CD4-positive, alpha-beta memory T cell (primary cell): ENCODE measurements at regions not wholly inside any gene's neighbourhood (a gene's known extent, or its start where the extent isn't known, plus 50 kb on each side); places are given as distances from the start of the nearest gene placed in this dataset.
"Not testable (repeated sequence)": the region's sequence is repeated elsewhere in the genome, so short reads cannot be mapped to it uniquely, and the experiment has no call there.

ENCODE experiments used
- CTCF ChIA-PET: fragments of 350-600 bp; sonication (Branson Sonifier 250); formaldehyde crosslinking; loops from one replicate; lab custom pipeline; 2021; ENCODE audit warnings: inconsistent platforms; ENCODE audit not compliant: partially characterized antibody; lab: Charles Lee
- POLR2A ChIA-PET: fragments of 350-600 bp; sonication (Branson Sonifier 250); formaldehyde crosslinking; loops from one replicate; lab custom pipeline; 2021; ENCODE audit not compliant: partially characterized antibody; lab: Charles Lee
- DNase-seq, 5 donors: peaks; one replicate each; pipeline versions ENCODE4 v3.0.0 to v3.0.0-alpha.2; 2020 to 2022; ENCODE audit warnings: mixed read lengths in 1 of 5
- H3K27ac ChIP-seq: one replicate; pipeline ENCODE4 v1.7.0; 2013; ENCODE audit warnings: low read depth, low read length
- H3K27me3 ChIP-seq: 2 replicates; pipeline ENCODE4 v1.7.0; 2013; ENCODE audit warnings: mild to moderate bottlenecking, low read length, moderate library complexity; ENCODE audit not compliant: insufficient read depth
- H3K36me3 ChIP-seq: 2 replicates; pipeline ENCODE4 v1.7.0; 2013; ENCODE audit warnings: mild to moderate bottlenecking, low read length, moderate library complexity; ENCODE audit not compliant: insufficient read depth
- H3K4me1 ChIP-seq: 2 replicates; pipeline ENCODE4 v1.7.0; 2013; ENCODE audit warnings: mild to moderate bottlenecking, low read length, moderate library complexity; ENCODE audit not compliant: insufficient read depth
- H3K4me3 ChIP-seq, 2 donors: one replicate each; pipeline ENCODE4 v1.7.0; 2013; ENCODE audit warnings: low read length in 2 of 2, mild to moderate bottlenecking in 1 of 2
- H3K9me3 ChIP-seq, 2 donors: one replicate each; pipeline ENCODE4 v1.7.0; 2013; ENCODE audit warnings: low read length in 2 of 2, control low read depth in 1 of 2; ENCODE audit not compliant: control insufficient read depth in 1 of 2
- H3K27ac Mint-ChIP-seq, 7 donors: one replicate each; pipeline ENCODE4 v1.8.0; 2020 to 2021; ENCODE audit warnings: mixed read lengths in 7 of 7, mild to moderate bottlenecking in 6 of 7, inconsistent platforms in 3 of 7, moderate library complexity in 3 of 7
- H3K27me3 Mint-ChIP-seq, 2 donors: one replicate each; pipeline ENCODE4 v1.8.0; 2020 to 2021; ENCODE audit warnings: mixed read lengths in 2 of 2
- H3K36me3 Mint-ChIP-seq, 2 donors: one replicate each; pipeline ENCODE4 v1.8.0; 2020 to 2021; ENCODE audit warnings: mixed read lengths in 2 of 2, inconsistent platforms in 1 of 2, mild to moderate bottlenecking in 1 of 2
- H3K4me1 Mint-ChIP-seq, 4 donors: one replicate each; pipeline ENCODE4 v1.8.0; 2020 to 2021; ENCODE audit warnings: mixed read lengths in 4 of 4, mild to moderate bottlenecking in 1 of 4
- H3K4me3 Mint-ChIP-seq, 8 donors: one replicate each; pipeline ENCODE4 v1.8.0; 2020 to 2021; ENCODE audit warnings: mixed read lengths in 8 of 8, mild to moderate bottlenecking in 7 of 8, moderate library complexity in 6 of 8, inconsistent platforms in 3 of 8
- H3K9me3 Mint-ChIP-seq, 8 donors: one replicate each; pipeline ENCODE4 v1.8.0; 2020 to 2021; ENCODE audit warnings: mixed read lengths in 8 of 8, mild to moderate bottlenecking in 5 of 8, inconsistent platforms in 3 of 8, moderate library complexity in 1 of 8
- intact Hi-C: fragments of 100-400 bp; cut with micrococcal nuclease; formaldehyde crosslinking; loops from one replicate; pipeline ENCODE4 v1.15.1; 2023

GRCh38 chr2:196520605-196521004, 118.9 kb upstream of the CCDC150 start:
- Mint-ChIP-seq H3K27me3 (peaks cover 3% of the 10 kb centered on the region in 2 donors), H3K27ac (no peak overlapping the region), H3K4me1 (no peaks in the 10 kb centered on the region), H3K4me3 (no peak overlapping the region), H3K36me3 (no peaks in the 10 kb centered on the region), H3K9me3 (peaks cover 0 to 4% (median 0%) of the 10 kb centered on the region in 8 donors)
- ChIA-PET CTCF (no interaction called here), POLR2A (no interaction called here)
- no peaks in the 10 kb centered on the region for H3K36me3 ChIP-seq
- H3K4me1 ChIP-seq, result no peaks in the 10 kb centered on the region
- H3K27me3 ChIP-seq, result no peaks in the 10 kb centered on the region
- H3K27ac ChIP-seq, result no peak overlapping the region
- intact Hi-C loops, result no loop called here
- no peak overlapping the region for H3K4me3 ChIP-seq
- no peak for DNase-seq
- no peaks in the 10 kb centered on the region for H3K9me3 ChIP-seq

- CTCF ChIA-PET, H3K4me1 ChIP-seq, H3K4me1 Mint-ChIP-seq, H3K27me3 ChIP-seq, intact Hi-C loops, H3K9me3 Mint-ChIP-seq, POLR2A ChIA-PET, H3K4me3 Mint-ChIP-seq, DNase-seq, H3K27ac ChIP-seq, H3K36me3 Mint-ChIP-seq, H3K4me3 ChIP-seq, H3K27me3 Mint-ChIP-seq, H3K36me3 ChIP-seq, H3K9me3 ChIP-seq, H3K27ac Mint-ChIP-seq: not testable (repeated sequence)
Observed at GRCh38 chr2:196526981-196527725, 112.4 kb upstream of the CCDC150 start.

GRCh38 chr2:196528486-196529223, 110.9 kb upstream of the CCDC150 start:
- Histone ChIP-seq H3K27me3 (no peaks in the 10 kb centered on the region), H3K4me1 (no peaks in the 10 kb centered on the region), H3K27ac (no peak overlapping the region), H3K4me3 (no peak overlapping the region), H3K9me3 (no peaks in the 10 kb centered on the region), H3K36me3 (no peaks in the 10 kb centered on the region)
- H3K4me1 Mint-ChIP-seq, result no peaks in the 10 kb centered on the region
- no peak overlapping the region for H3K4me3 Mint-ChIP-seq
- no peaks in the 10 kb centered on the region for H3K36me3 Mint-ChIP-seq
- intact Hi-C loops, result no loop called here
- H3K27me3 Mint-ChIP-seq, result peaks cover 4 to 7% of the 10 kb centered on the region in 2 donors
- ChIA-PET POLR2A (no interaction called here), CTCF (no interaction called here)
- no peak for DNase-seq
- no peak overlapping the region for H3K27ac Mint-ChIP-seq
- H3K9me3 Mint-ChIP-seq, result peaks cover 0 to 4% (median under 1%) of the 10 kb centered on the region in 8 donors

- Mint-ChIP-seq H3K36me3 (no peaks in the 10 kb centered on the region), H3K27ac (no peak overlapping the region), H3K4me1 (no peaks in the 10 kb centered on the region), H3K27me3 (peaks cover 4 to 9% of the 10 kb centered on the region in 2 donors), H3K4me3 (no peak overlapping the region), H3K9me3 (peaks cover 0 to 4% (median under 1%) of the 10 kb centered on the region in 8 donors)
- intact Hi-C loops, result no loop called here
- Histone ChIP-seq H3K27me3 (no peaks in the 10 kb centered on the region), H3K4me1 (no peaks in the 10 kb centered on the region), H3K9me3 (no peaks in the 10 kb centered on the region), H3K27ac (no peak overlapping the region), H3K4me3 (no peak overlapping the region), H3K36me3 (no peaks in the 10 kb centered on the region)
- ChIA-PET POLR2A (no interaction called here), CTCF (no interaction called here)
- DNase-seq, result no peak
Observed at GRCh38 chr2:196530910-196531309, 108.6 kb upstream of the CCDC150 start.

GRCh38 chr2:196533772-196534397, 105.6 kb upstream of the CCDC150 start:
- H3K36me3 ChIP-seq, result no peaks in the 10 kb centered on the region
- CTCF ChIA-PET, result no interaction called here
- POLR2A ChIA-PET, result no interaction called here
- Mint-ChIP-seq H3K36me3 (no peaks in the 10 kb centered on the region), H3K4me3 (no peak overlapping the region), H3K9me3 (peaks cover 0 to 4% (median 0%) of the 10 kb centered on the region in 8 donors), H3K4me1 (no peaks in the 10 kb centered on the region), H3K27me3 (peaks cover 4 to 8% of the 10 kb centered on the region in 2 donors), H3K27ac (no peak overlapping the region)
- no peaks in the 10 kb centered on the region for H3K9me3 ChIP-seq
- H3K4me3 ChIP-seq, result no peak overlapping the region
- H3K27ac ChIP-seq, result no peak overlapping the region
- H3K4me1 ChIP-seq, result no peaks in the 10 kb centered on the region
- DNase-seq, result no peak
- intact Hi-C loops, result no loop called here
- no peaks in the 10 kb centered on the region for H3K27me3 ChIP-seq

- no peak overlapping the region for H3K27ac Mint-ChIP-seq
- H3K27me3 Mint-ChIP-seq, result peaks cover 4 to 8% of the 10 kb centered on the region in 2 donors
- no peaks in the 10 kb centered on the region for H3K36me3 Mint-ChIP-seq
- no peak for DNase-seq
- H3K4me3 Mint-ChIP-seq, result no peak overlapping the region
- H3K9me3 Mint-ChIP-seq, result peaks cover 0 to 4% (median 0%) of the 10 kb centered on the region in 8 donors
- H3K27ac ChIP-seq, result no peak overlapping the region
- intact Hi-C loops, result no loop called here
- H3K36me3 ChIP-seq, result no peaks in the 10 kb centered on the region
- H3K4me3 ChIP-seq, result no peak overlapping the region
- no peaks in the 10 kb centered on the region for H3K4me1 Mint-ChIP-seq
- ChIA-PET CTCF (no interaction called here), POLR2A (no interaction called here)
- H3K9me3 ChIP-seq, result no peaks in the 10 kb centered on the region
- no peaks in the 10 kb centered on the region for H3K27me3 ChIP-seq
- no peaks in the 10 kb centered on the region for H3K4me1 ChIP-seq
Observed at GRCh38 chr2:196534495-196534894, 105.0 kb upstream of the CCDC150 start.

- no peaks in the 10 kb centered on the region for H3K36me3 Mint-ChIP-seq
- peaks cover 0 to 4% (median 0%) of the 10 kb centered on the region in 8 donors for H3K9me3 Mint-ChIP-seq
- Histone ChIP-seq H3K27me3 (no peaks in the 10 kb centered on the region), H3K27ac (no peak overlapping the region), H3K36me3 (no peaks in the 10 kb centered on the region), H3K4me1 (no peaks in the 10 kb centered on the region), H3K9me3 (no peaks in the 10 kb centered on the region), H3K4me3 (no peak overlapping the region)
- ChIA-PET POLR2A (no interaction called here), CTCF (no interaction called here)
- H3K27me3 Mint-ChIP-seq, result peaks cover 3 to 8% of the 10 kb centered on the region in 2 donors
- intact Hi-C loops, result no loop called here
- no peak overlapping the region for H3K4me3 Mint-ChIP-seq
- H3K27ac Mint-ChIP-seq, result no peak overlapping the region
- no peak for DNase-seq
- H3K4me1 Mint-ChIP-seq, result no peaks in the 10 kb centered on the region
Observed at GRCh38 chr2:196535061-196535460, 104.5 kb upstream of the CCDC150 start.
